GM21576 (cell line): ENCODE measurements at regions not wholly inside any gene's neighbourhood (a gene's known extent, or its start where the extent isn't known, plus 50 kb on each side); places are given as distances from the start of the nearest gene placed in this dataset.

Experiments used
- ATAC-seq: cut with Tn5 transposase; IDR thresholded peaks from one replicate; pipeline ENCODE4 v1.9.1; 2021; ENCODE audit warnings: mild to moderate bottlenecking, moderate library complexity; ENCODE audit not compliant: unreplicated experiment

- no peak for ATAC-seq
These were observed 560.9 kb downstream of the MED13L start for GRCh38 chr12:115716551-115716950.

DNA sequence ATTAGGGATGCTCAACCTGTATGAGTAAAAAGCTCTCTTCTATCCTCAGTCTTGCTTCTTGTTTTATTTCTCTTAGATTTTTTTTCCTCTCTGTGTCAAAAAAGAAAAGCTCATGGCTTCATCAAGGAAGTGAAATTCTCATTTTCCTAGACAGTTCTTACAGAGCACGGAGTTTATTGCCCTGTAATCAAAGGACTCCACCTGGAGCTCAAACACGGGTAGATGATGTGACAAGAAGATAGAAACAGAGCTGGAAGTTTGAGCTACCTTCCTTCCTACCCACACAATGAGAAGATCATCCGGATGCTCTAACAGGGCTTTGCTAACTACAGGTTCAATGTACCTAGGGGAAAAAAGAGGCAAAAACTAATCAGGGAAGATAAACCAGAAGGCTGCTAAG is 564.8 kb downstream of the MED13L start:
- ATAC-seq, result no peak

DNA sequence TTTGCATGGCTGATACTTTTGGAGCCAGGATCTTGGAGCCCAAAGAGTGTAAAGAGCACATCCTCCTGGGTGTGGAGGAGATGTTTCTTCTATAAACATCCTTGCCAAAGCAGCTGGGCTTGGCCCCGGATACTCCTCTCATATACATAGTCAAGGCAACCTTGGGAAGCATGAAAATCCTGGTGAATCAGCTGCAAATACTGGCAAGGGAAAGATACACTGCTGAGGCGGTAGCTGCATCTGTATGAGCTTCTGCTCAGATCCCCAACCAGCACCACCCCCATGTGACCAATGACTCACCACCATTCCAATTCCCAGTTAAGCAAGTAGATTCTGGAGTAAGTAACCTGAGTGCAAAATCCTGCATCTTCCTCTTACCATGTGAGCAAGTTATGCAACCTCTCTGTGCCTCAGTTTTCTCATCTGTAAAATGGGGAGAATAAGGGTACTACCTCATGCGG is 567.4 kb downstream of the MED13L start:
- no peak for ATAC-seq

- no peak for ATAC-seq
These were observed 567.9 kb downstream of the MED13L start for GRCh38 chr12:115709540-115710011.

DNA sequence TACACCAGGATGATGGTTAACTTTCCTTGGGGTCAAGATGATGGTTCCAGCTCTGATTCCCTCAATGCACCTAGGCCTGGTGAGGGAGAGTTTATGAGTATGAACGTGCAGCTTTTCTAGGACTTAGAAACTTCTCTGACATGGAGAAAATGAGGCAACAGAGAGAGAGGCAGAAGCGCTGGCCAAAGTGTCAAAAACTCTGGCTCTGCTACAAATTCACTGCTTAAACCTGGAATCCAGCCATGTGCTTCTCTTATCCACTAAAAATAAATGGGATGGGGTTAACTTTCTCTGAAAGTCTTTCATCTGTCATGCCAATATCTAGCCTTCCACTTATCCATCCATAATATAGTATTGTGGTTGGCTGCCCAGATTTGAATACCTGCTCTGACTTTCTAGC is 568.7 kb downstream of the MED13L start:
- ATAC-seq, result no peak

GRCh38 chr12:115700896-115701465 is 576.5 kb downstream of the MED13L start:
- ATAC-seq, result no peak

- ATAC-seq, result no peak
These were observed 577.4 kb downstream of the MED13L start for GRCh38 chr12:115700081-115700480.

GRCh38 chr12:115698257-115698656 is 579.2 kb downstream of the MED13L start:
- no peak for ATAC-seq

GRCh38 chr12:115697340-115697739 is 580.2 kb downstream of the MED13L start:
- ATAC-seq, result no peak

GRCh38 chr12:115694564-115694963 is 582.9 kb downstream of the MED13L start:
- ATAC-seq, result no peak

DNA sequence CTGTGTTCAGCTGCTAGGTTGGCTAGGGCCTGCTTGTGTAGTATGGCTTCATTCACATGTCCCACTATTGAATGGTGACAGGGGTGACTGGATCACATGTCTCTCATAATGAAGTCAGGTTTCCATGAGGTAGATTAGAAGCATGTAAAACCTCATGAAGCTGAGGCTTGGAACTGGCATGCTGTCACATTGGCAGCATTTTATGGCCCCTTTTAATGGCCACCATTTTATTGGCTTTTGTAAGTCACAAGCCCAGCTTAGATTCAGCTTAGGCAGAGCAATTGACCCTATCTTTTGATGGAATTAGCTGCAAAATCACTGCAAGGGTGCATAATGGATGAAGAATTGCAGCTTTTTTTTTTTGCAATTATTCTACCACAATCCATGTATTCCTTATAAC is 583.5 kb downstream of the MED13L start:
- no peak for ATAC-seq

GRCh38 chr12:115691123-115691522 is 586.4 kb downstream of the MED13L start:
- ATAC-seq, result no peak

GRCh38 chr12:115687094-115687493 is 590.4 kb downstream of the MED13L start:
- ATAC-seq, result no peak

DNA sequence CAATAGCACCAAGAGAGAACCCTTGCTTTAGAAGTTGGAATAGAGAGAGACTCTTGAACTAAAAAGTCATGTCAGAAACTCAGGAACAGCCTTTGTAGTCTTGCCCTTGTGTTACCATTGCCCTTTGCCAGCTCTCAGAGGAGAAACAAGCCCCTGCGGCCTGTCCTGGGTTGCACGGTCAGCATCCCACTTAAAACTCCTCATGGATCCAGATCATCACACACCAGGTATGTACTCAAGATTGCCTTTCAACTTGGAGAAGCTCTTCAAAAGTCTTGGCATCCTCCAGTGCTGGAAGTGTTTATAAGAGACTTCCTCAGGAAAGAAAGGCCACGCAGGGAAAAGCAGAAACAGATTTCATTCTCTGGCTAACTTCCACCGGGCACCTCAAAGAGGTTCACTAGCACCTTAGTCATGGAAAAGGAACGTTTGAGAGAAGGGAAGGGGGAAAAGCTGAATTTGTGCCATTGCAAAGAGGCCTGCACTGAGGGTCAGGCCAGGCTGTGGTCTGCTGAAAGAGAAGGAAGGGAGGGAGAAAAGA is 594.2 kb downstream of the MED13L start:
- ATAC-seq, result no peak

DNA sequence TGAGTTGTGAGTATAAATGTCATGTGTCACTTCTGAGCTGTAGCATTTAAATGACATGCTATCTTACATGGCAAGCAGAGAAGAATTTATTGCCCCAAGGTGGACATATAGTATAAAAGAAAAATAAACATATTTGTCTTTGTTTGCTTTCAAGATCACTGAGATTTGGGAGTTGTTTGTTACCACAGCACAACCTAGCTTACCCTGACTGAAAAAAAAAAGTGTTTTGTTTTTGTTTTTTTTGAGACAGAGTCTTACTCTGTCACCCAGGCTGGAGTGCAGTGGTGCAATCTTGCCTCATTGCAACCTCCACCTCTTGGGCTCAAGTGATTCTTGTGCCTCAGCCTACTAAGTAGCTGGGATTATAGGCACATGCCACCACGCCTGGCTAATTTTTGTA is 596.5 kb downstream of the MED13L start:
- ATAC-seq, result no peak

GRCh38 chr12:115672506-115673080 is 604.9 kb downstream of the MED13L start:
- ATAC-seq, result no peak

GRCh38 chr12:115672086-115672485 is 605.4 kb downstream of the MED13L start:
- ATAC-seq, result no peak

- ATAC-seq, result no peak
These were observed 606.6 kb downstream of the MED13L start for GRCh38 chr12:115670869-115671268.

- no peak for ATAC-seq
These were observed 610.4 kb downstream of the MED13L start for GRCh38 chr12:115667116-115667515.

DNA sequence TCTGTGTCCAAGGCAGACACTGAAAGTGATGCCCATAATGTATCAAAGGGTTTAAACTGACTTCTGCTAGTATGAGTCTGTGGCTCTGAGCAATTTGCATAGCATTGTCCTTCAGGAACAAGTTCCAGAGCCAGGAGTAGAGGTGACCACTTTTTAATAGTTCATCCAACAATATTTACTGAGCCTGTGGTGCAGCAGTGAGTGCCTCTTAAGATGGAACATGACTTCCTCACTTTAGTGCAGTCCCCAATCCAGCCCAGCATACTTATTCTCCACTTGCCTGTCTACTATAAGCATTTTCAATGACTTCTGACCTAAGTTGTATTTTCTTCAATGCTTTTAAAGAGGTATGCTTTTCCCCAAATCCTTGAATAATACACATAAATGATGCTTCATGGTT is 611.3 kb downstream of the MED13L start:
- no peak for ATAC-seq

GRCh38 chr12:115661112-115661511 is 616.4 kb downstream of the MED13L start:
- ATAC-seq, result no peak

DNA sequence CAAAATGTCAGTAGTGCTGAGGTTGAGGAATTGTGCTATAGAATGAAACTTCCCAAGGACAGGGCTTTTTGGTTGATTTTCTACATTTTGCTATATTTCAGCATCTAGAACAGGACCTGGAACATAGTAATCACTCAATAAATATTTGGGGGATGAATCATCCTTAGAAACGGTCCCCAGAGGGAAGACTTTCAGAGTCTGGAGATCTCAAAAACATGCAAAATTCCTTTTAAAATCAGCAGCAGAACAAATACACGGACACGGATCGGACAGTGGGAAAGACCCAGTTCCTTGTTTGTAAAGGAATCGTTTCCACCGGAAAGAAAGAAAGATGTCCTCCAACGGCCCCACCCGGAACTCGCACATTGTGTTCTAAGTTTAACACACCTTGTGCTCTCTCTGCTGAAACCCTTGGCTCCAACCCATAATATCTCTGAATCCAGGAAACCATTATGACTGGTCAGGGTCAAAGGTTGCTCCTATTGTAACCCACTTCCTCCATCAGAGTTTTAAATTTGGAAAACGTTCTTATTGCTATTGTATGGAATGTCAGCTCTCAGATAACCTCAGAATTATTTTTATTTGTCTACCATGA is 617.2 kb downstream of the MED13L start:
- ATAC-seq, result no peak
